ENCODE measurements at regions not wholly inside any gene's neighbourhood (a gene's known extent, or its start where the extent isn't known, plus 50 kb on each side); places are given as distances from the start of the nearest gene placed in this dataset.

- no peaks in the 10 kb centered on the region for H3K36me3 ChIP-seq
- H3K27me3 Mint-ChIP-seq (ENCODE audit: insufficient read depth, low read depth): peaks cover 4% of the 10 kb centered on the region
These were observed 75.3 kb upstream of the TGFBR2 start for GRCh38 chr3:30531017-30531570.

GRCh38 chr3:30535525-30535924 is 70.9 kb upstream of the TGFBR2 start:
- no peak overlapping the region for H3K27ac Mint-ChIP-seq
- no peaks in the 10 kb centered on the region for H3F3A ChIP-seq (ENCODE audit: low read depth)
- H3K4me2 ChIP-seq: no peak overlapping the region
- H3K79me2 ChIP-seq (ENCODE audit: low read depth): no peaks in the 10 kb centered on the region
- H3K27ac ChIP-seq: no peak overlapping the region
- no peaks in the 10 kb centered on the region for H3K36me3 Mint-ChIP-seq
- H3K4me3 ChIP-seq: no peak overlapping the region
- no peaks in the 10 kb centered on the region for H3K27me3 ChIP-seq
- no peaks in the 10 kb centered on the region for H3K9me3 ChIP-seq (ENCODE audit: low read depth)
- peaks cover 4% of the 10 kb centered on the region for H3K9me3 Mint-ChIP-seq
- no peak overlapping the region for H3K4me3 Mint-ChIP-seq
- no peak overlapping the region for H2AFZ ChIP-seq (replicated peaks)
- H3K27me3 Mint-ChIP-seq (ENCODE audit: insufficient read depth, low read depth): peaks cover 2% of the 10 kb centered on the region
- TF ChIP-seq EZH2 (IDR thresholded peaks at IDR 0.05) (no peak), CTCF (IDR thresholded peaks at IDR 0.05) (no peak), EZH2phosphoT487 (IDR thresholded peaks at IDR 0.05) (no peak)
- no peaks in the 10 kb centered on the region for H3K4me1 Mint-ChIP-seq
- no peak for DNase-seq (ENCODE audit: low spot score)
- H4K20me1 ChIP-seq (ENCODE audit: low read depth): no peaks in the 10 kb centered on the region
- H3K9ac ChIP-seq: no peak overlapping the region
- H3K4me1 ChIP-seq: no peaks in the 10 kb centered on the region
- H3K36me3 ChIP-seq: no peaks in the 10 kb centered on the region

More at GRCh38 chr3:30531017-30531570, 75.3 kb upstream of the TGFBR2 start:
- no peaks in the 10 kb centered on the region for H3K36me3 Mint-ChIP-seq
- Histone ChIP-seq H4K20me1 (ENCODE audit: low read depth) (no peaks in the 10 kb centered on the region), H3F3A (ENCODE audit: low read depth) (no peaks in the 10 kb centered on the region), H3K79me2 (ENCODE audit: low read depth) (no peaks in the 10 kb centered on the region), H3K27ac (no peak overlapping the region), H3K9me3 (ENCODE audit: low read depth) (no peaks in the 10 kb centered on the region), H3K4me3 (no peak overlapping the region), H3K9ac (no peak overlapping the region), H3K27me3 (no peaks in the 10 kb centered on the region), H3K4me2 (no peak overlapping the region), H3K4me1 (no peaks in the 10 kb centered on the region), H2AFZ (replicated peaks) (no peak overlapping the region)
- H3K27ac Mint-ChIP-seq: no peak overlapping the region
- H3K4me1 Mint-ChIP-seq: peaks cover 3% of the 10 kb centered on the region
- TF ChIP-seq EZH2 (IDR thresholded peaks at IDR 0.05) (no peak), CTCF (IDR thresholded peaks at IDR 0.05) (no peak), EZH2phosphoT487 (IDR thresholded peaks at IDR 0.05) (no peak)
- DNase-seq (ENCODE audit: low spot score): no peak
- H3K4me3 Mint-ChIP-seq: no peak overlapping the region
- H3K9me3 Mint-ChIP-seq: peaks cover 1% of the 10 kb centered on the region

GRCh38 chr3:30538791-30539190 is 67.6 kb upstream of the TGFBR2 start:
- Histone ChIP-seq H3K9me3 (ENCODE audit: low read depth) (no peaks in the 10 kb centered on the region), H2AFZ (replicated peaks) (no peak overlapping the region), H3K79me2 (ENCODE audit: low read depth) (no peaks in the 10 kb centered on the region), H3K4me1 (no peaks in the 10 kb centered on the region), H4K20me1 (ENCODE audit: low read depth) (no peaks in the 10 kb centered on the region), H3K4me3 (no peak overlapping the region), H3K9ac (no peak overlapping the region), H3K36me3 (no peaks in the 10 kb centered on the region), H3K27me3 (no peaks in the 10 kb centered on the region), H3K4me2 (no peak overlapping the region), H3F3A (ENCODE audit: low read depth) (no peaks in the 10 kb centered on the region), H3K27ac (no peak overlapping the region)
- Mint-ChIP-seq H3K4me1 (no peaks in the 10 kb centered on the region), H3K36me3 (no peaks in the 10 kb centered on the region), H3K27ac (no peak overlapping the region), H3K27me3 (ENCODE audit: insufficient read depth, low read depth) (peaks cover 2% of the 10 kb centered on the region), H3K9me3 (peaks cover 4% of the 10 kb centered on the region), H3K4me3 (no peak overlapping the region)
- TF ChIP-seq CTCF (IDR thresholded peaks at IDR 0.05) (no peak), EZH2phosphoT487 (IDR thresholded peaks at IDR 0.05) (no peak), EZH2 (IDR thresholded peaks at IDR 0.05) (no peak)
- no peak for DNase-seq (ENCODE audit: low spot score)

All from neural progenitor cell (in vitro differentiated cells).